GM12872 (cell line): ENCODE measurements at regions not wholly inside any gene's neighbourhood (a gene's known extent, or its start where the extent isn't known, plus 50 kb on each side); places are given as distances from the start of the nearest gene placed in this dataset.

Source experiments
- TF ChIP-seq, protein P1 (sequence below): IDR thresholded peaks from 3 replicates; pipeline ENCODE4 v1.5.1; 2011; ENCODE audit warnings: low read depth, mild to moderate bottlenecking, low read length, moderate library complexity; ENCODE audit not compliant: insufficient read depth

DNA sequence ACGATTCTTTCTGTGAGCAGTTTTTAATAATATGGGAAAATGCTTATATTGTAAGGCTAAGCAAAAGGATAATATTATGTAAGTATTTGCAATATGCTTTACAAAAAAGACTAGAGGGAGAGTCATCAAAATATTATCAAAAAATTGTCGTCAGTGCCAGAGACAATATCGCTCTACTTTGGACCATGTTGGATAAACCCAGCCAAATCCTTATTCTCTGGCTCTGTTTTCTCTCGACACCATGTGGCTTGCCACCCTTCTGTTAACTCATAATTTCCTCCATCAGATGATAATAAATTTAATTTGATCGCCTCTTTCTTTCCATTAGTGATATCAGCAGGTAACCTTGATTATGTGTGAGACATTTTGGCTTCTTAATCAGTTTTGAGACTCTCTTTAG, 129.9 kb downstream of the CDC42EP3 start:
- TF ChIP-seq, protein P1, sequence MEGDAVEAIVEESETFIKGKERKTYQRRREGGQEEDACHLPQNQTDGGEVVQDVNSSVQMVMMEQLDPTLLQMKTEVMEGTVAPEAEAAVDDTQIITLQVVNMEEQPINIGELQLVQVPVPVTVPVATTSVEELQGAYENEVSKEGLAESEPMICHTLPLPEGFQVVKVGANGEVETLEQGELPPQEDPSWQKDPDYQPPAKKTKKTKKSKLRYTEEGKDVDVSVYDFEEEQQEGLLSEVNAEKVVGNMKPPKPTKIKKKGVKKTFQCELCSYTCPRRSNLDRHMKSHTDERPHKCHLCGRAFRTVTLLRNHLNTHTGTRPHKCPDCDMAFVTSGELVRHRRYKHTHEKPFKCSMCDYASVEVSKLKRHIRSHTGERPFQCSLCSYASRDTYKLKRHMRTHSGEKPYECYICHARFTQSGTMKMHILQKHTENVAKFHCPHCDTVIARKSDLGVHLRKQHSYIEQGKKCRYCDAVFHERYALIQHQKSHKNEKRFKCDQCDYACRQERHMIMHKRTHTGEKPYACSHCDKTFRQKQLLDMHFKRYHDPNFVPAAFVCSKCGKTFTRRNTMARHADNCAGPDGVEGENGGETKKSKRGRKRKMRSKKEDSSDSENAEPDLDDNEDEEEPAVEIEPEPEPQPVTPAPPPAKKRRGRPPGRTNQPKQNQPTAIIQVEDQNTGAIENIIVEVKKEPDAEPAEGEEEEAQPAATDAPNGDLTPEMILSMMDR: no peak

DNA sequence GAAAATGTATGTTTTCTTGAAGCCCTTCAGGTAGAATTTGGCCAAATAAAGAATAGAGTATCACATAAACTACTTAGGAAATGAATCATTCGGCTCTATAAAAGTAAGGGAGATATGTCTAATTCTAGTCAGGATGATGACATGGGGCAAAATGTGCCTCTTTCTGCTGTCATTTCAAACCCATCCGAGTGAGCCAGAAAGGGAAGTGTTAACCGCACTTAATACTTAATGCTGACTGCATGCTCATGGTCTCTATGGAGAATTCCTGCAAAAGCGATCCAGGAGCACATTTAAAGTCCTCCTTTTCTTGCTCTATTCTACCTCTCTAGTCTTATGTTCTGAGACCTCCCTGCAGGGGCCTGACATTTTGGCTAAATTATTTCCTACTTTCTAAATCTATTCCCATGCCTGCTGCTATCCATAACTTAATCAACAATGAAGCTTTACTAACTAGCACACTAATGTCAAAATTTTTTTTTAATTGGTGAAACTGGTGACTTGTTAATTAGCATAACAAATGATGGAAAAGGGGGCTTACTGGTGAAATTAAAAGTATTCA, 127.4 kb downstream of the CDC42EP3 start:
- TF ChIP-seq, protein P1: no peak

DNA sequence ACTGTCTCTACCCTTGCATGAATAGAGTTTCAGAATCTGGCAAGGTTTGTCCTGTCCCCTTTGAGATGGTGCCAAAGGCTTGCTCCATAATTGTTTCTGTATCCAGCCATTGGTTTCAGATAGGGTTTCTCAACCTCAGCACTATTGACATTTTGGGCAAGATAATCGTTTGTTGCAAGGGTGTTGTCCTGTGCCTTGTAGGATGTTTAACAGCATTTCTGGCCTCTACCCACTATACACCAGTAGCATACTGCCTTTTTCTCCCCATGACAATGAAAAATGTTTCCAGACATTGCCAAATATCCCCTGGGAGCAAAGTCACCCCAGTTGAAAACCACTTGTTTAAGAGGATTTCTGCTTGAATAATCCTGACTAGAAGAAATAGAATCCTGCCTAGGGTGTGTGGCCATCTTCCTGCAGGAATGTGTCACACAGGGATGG, 126.8 kb downstream of the CDC42EP3 start:
- TF ChIP-seq, protein P1: no peak

DNA sequence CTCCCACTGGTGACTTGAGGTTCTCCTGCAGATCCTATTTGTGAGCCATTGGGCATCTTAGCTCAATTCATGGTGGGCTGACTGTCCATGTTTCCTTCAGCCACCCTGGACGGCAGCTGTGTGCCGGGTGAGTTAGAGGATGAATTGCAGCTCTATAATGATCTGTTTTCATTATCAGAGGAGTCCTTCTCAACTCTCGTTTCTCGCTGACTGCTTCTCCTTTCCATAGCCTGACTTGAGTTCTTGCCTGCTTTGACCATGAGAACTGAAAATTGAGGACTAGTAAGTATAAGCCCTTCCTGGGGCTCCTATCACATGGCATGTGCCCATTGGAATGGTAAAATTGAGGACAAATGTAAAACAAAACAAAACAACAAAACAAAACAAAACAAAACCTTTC, 121.8 kb downstream of the CDC42EP3 start:
- TF ChIP-seq, protein P1: no peak

DNA sequence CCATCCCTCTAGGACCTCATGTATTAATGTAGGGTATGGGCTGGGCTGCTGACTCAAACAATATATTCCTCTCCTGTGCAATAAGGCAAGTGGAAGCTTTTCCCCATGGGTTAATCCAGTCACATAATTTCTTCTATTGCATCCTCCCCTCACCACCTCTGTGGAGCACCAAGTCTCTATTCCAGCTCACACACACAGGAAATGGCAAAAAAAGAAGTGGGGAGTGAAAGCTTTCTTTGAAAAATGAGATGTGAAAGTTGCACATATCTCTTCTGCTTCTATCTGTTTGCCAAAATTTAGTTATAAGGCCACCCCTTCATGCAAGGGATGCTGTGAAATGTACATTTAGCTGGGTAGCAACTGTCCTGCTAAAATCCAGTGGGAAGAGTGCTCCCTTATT, 121.3 kb downstream of the CDC42EP3 start:
- TF ChIP-seq, protein P1: no peak

DNA sequence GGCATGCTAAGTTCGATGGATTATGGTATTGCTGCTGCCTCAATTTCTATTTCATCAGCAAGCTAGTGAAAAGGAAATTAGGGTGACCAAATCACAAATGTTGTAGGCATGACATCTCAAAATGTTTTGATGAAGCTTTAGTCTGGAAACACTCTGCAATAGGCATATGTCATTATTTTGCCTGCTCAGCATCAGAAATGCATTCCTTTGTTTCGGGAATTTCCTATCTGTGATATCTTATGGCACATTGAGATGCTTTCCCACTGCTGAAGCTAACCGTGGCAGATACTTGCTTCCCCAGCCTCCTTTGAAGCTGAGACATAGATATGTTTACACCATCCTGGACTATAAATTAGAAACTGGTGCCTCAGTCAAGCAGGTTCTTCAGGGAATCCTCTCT, 119.7 kb downstream of the CDC42EP3 start:
- TF ChIP-seq, protein P1: no peak

DNA sequence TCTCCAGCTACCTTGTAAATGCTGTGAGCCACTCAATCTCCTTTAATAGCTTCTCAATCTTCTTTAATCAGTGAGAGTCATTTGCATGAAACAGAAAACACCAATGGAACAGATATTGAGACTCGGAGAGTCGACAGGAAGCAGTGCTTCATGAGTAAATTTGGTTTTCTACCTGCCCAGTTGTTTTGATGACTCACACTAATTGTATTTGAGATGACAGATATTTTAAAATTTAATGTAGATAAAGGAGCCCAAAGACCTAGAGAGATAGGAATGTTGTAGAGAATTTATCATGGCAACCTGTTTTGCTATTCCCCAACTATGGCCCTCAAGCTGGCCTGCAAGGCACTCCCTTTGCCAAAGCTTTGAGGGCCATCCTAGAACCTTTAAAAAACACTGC, 119.1 kb downstream of the CDC42EP3 start:
- TF ChIP-seq, protein P1: no peak
